ENCODE measurements at regions not wholly inside any gene's neighbourhood (a gene's known extent, or its start where the extent isn't known, plus 50 kb on each side); places are given as distances from the start of the nearest gene placed in this dataset.

GRCh38 chr2:176826984-176827668 lies 385.5 kb upstream of the HNRNPA3 start:
- Histone ChIP-seq H3K4me3 (ENCODE audit: severe bottlenecking) (no peak overlapping the region), H3K27me3 (ENCODE audit: insufficient read depth, poor library complexity, severe bottlenecking) (peaks cover 17% of the 10 kb centered on the region)

GRCh38 chr2:176830362-176830761 lies 382.2 kb upstream of the HNRNPA3 start:
- Histone ChIP-seq H3K27ac (ENCODE audit: poor library complexity, severe bottlenecking) (no peak overlapping the region), H3K36me3 (ENCODE audit: low read depth) (no peaks in the 10 kb centered on the region), H3K27me3 (ENCODE audit: insufficient read depth, poor library complexity, severe bottlenecking) (peaks cover 13% of the 10 kb centered on the region), H3K4me1 (ENCODE audit: insufficient read depth, poor library complexity, severe bottlenecking) (no peaks in the 10 kb centered on the region), H3K4me3 (ENCODE audit: severe bottlenecking) (no peak overlapping the region), H3K9me3 (ENCODE audit: severe bottlenecking) (no peaks in the 10 kb centered on the region)
- ATAC-seq (ENCODE audit: low read depth) (peak; percentile 40; the same call in 1 of the 3 replicates), DNase-seq (ENCODE audit: low spot score) (no peak)
- peak; percentile 13 for TF ChIP-seq CTCF (IDR thresholded peaks at IDR 0.05; ENCODE audit: poor library complexity, severe bottlenecking)

More at GRCh38 chr2:176826984-176827668, 385.5 kb upstream of the HNRNPA3 start:
- Histone ChIP-seq H3K4me1 (ENCODE audit: insufficient read depth, poor library complexity, severe bottlenecking) (no peaks in the 10 kb centered on the region), H3K36me3 (ENCODE audit: low read depth) (no peaks in the 10 kb centered on the region), H3K27ac (ENCODE audit: poor library complexity, severe bottlenecking) (no peak overlapping the region), H3K9me3 (ENCODE audit: severe bottlenecking) (no peaks in the 10 kb centered on the region)
- DNase-seq (ENCODE audit: low spot score) (no peak), ATAC-seq (ENCODE audit: low read depth) (no peak)
- TF ChIP-seq CTCF (IDR thresholded peaks at IDR 0.05; ENCODE audit: poor library complexity, severe bottlenecking) = no peak

GRCh38 chr2:176832086-176832485 lies 380.5 kb upstream of the HNRNPA3 start:
- ATAC-seq (ENCODE audit: low read depth) = no peak
- Histone ChIP-seq H3K4me3 (ENCODE audit: severe bottlenecking) (no peak overlapping the region), H3K27ac (ENCODE audit: poor library complexity, severe bottlenecking) (no peak overlapping the region), H3K4me1 (ENCODE audit: insufficient read depth, poor library complexity, severe bottlenecking) (no peaks in the 10 kb centered on the region), H3K9me3 (ENCODE audit: severe bottlenecking) (no peaks in the 10 kb centered on the region), H3K36me3 (ENCODE audit: low read depth) (no peaks in the 10 kb centered on the region), H3K27me3 (ENCODE audit: insufficient read depth, poor library complexity, severe bottlenecking) (peaks cover 6% of the 10 kb centered on the region)
- DNase-seq (ENCODE audit: low spot score) = no peak
- no peak for TF ChIP-seq CTCF (IDR thresholded peaks at IDR 0.05; ENCODE audit: poor library complexity, severe bottlenecking)

- Histone ChIP-seq H3K4me1 (ENCODE audit: insufficient read depth, poor library complexity, severe bottlenecking) (no peaks in the 10 kb centered on the region), H3K4me3 (ENCODE audit: severe bottlenecking) (no peak overlapping the region), H3K27ac (ENCODE audit: poor library complexity, severe bottlenecking) (no peak overlapping the region), H3K9me3 (ENCODE audit: severe bottlenecking) (no peaks in the 10 kb centered on the region), H3K36me3 (ENCODE audit: low read depth) (no peaks in the 10 kb centered on the region), H3K27me3 (ENCODE audit: insufficient read depth, poor library complexity, severe bottlenecking) (peaks cover 4% of the 10 kb centered on the region)
- ATAC-seq (ENCODE audit: low read depth) = no peak
- no peak for DNase-seq (ENCODE audit: low spot score)
- no peak for TF ChIP-seq CTCF (IDR thresholded peaks at IDR 0.05; ENCODE audit: poor library complexity, severe bottlenecking)
Measured at GRCh38 chr2:176833671-176834070, 378.9 kb upstream of the HNRNPA3 start.

GRCh38 chr2:176834226-176834625 lies 378.4 kb upstream of the HNRNPA3 start:
- no peak for DNase-seq (ENCODE audit: low spot score)
- no peak for ATAC-seq (ENCODE audit: low read depth)
- H3K27me3 ChIP-seq (ENCODE audit: insufficient read depth, poor library complexity, severe bottlenecking) = peaks cover 4% of the 10 kb centered on the region
- no peaks in the 10 kb centered on the region for H3K36me3 ChIP-seq (ENCODE audit: low read depth)
- TF ChIP-seq CTCF (IDR thresholded peaks at IDR 0.05; ENCODE audit: poor library complexity, severe bottlenecking) = no peak
- no peaks in the 10 kb centered on the region for H3K9me3 ChIP-seq (ENCODE audit: severe bottlenecking)
- no peak overlapping the region for H3K4me3 ChIP-seq (ENCODE audit: severe bottlenecking)
- H3K4me1 ChIP-seq (ENCODE audit: insufficient read depth, poor library complexity, severe bottlenecking) = no peaks in the 10 kb centered on the region
- no peak overlapping the region for H3K27ac ChIP-seq (ENCODE audit: poor library complexity, severe bottlenecking)

Measured in RWPE2 (cell line).